MCF 10A (cell line): ENCODE measurements at regions not wholly inside any gene's neighbourhood (a gene's known extent, or its start where the extent isn't known, plus 50 kb on each side); places are given as distances from the start of the nearest gene placed in this dataset.

Experiments used
- BruUV-seq: library from RNA; stranded (reverse); fragments of 400-500 nt; replicated peaks from 2 replicates; lab custom pipeline; 2021; lab: Mats Ljungman, UMichigan
- CTCF ChIA-PET: fragments of 300-600 bp; sonication (Branson Sonifier 250); formaldehyde crosslinking; extraction: SDS; loops from one replicate; lab custom pipeline; 2021; ENCODE audit warnings: antibody characterized with exemption, inconsistent platforms; lab: Yijun Ruan, JAX
- POLR2A ChIA-PET: fragments of 300-600, 350-650 bp; sonication (Branson Sonifier 250); formaldehyde crosslinking; extraction: SDS; loops from one replicate; lab custom pipeline; 2020; ENCODE audit warnings: antibody characterized with exemption, inconsistent platforms; lab: Yijun Ruan, JAX
- DNase-seq: peaks from one replicate; pipeline ENCODE4 v3.0.0-alpha.2; 2018; ENCODE audit not compliant: unreplicated experiment
- H3K27ac Mint-ChIP-seq: one replicate; pipeline ENCODE4 v1.8.0; 2022; ENCODE audit warnings: mild to moderate bottlenecking, low read depth, mixed read lengths; ENCODE audit not compliant: unreplicated experiment
- H3K27me3 Mint-ChIP-seq: one replicate; pipeline ENCODE4 v1.8.0; 2022; ENCODE audit warnings: mixed read lengths; ENCODE audit not compliant: insufficient read depth, unreplicated experiment
- H3K36me3 Mint-ChIP-seq: one replicate; pipeline ENCODE4 v1.8.0; 2022; ENCODE audit warnings: mild to moderate bottlenecking, moderate library complexity, mixed read lengths; ENCODE audit not compliant: insufficient read depth, unreplicated experiment
- H3K4me1 Mint-ChIP-seq: one replicate; pipeline ENCODE4 v1.8.0; 2022; ENCODE audit warnings: mixed read lengths; ENCODE audit not compliant: insufficient read depth, unreplicated experiment
- H3K4me3 Mint-ChIP-seq: one replicate; pipeline ENCODE4 v1.8.0; 2022; ENCODE audit warnings: mild to moderate bottlenecking, moderate library complexity, mixed read lengths; ENCODE audit not compliant: unreplicated experiment
- H3K9me3 Mint-ChIP-seq: one replicate; pipeline ENCODE4 v1.8.0; 2022; ENCODE audit warnings: mixed read lengths; ENCODE audit not compliant: unreplicated experiment
- intact Hi-C: fragments of 100-400 bp; cut with micrococcal nuclease; formaldehyde crosslinking; loops from 2 replicates; pipeline ENCODE4 v1.14.1; 2022
- TF ChIP-seq, protein P1 (sequence below): fragments of 200-600 bp; IDR thresholded peaks from one replicate; pipeline ENCODE4 v1.8.0; 2022; ENCODE audit warnings: antibody characterized with exemption, mild to moderate bottlenecking; ENCODE audit not compliant: unreplicated experiment

DNA sequence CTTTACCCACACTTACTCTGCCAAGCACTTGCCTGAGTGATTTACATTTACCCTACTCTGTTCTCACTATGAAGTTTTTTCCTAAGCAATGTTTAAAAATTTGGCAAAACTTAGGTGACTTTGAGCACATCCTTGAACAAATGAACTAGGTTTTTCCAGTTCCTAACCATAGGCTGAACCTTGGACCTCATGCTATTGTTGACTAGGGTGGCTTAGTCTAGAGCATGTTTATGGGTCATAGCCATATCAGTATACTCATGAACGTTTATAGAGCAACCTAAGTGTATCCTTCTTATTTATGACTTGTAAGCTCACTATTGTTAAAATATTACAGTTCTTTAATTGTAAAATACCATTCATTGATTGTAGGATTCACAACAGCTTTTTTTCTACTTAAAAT lies 85.0 kb upstream of the KRR1 start:
- Mint-ChIP-seq H3K9me3 (no peaks in the 10 kb centered on the region), H3K27me3 (no peaks in the 10 kb centered on the region), H3K36me3 (no peaks in the 10 kb centered on the region), H3K27ac (no peak overlapping the region), H3K4me1 (no peaks in the 10 kb centered on the region), H3K4me3 (no peak overlapping the region)
- intact Hi-C loops = no loop called here
- no TSS peak for BruUV-seq
- CTCF ChIA-PET = interaction anchor here (0.6 to 1.8 kb wide), 5 partner anchors 13 to 483 kb away, joined by 3 to 6 read pairs (median 3); no protein-coding TSS in a partner anchor
- POLR2A ChIA-PET = no interaction called here
- no peak for DNase-seq
- TF ChIP-seq, protein P1, sequence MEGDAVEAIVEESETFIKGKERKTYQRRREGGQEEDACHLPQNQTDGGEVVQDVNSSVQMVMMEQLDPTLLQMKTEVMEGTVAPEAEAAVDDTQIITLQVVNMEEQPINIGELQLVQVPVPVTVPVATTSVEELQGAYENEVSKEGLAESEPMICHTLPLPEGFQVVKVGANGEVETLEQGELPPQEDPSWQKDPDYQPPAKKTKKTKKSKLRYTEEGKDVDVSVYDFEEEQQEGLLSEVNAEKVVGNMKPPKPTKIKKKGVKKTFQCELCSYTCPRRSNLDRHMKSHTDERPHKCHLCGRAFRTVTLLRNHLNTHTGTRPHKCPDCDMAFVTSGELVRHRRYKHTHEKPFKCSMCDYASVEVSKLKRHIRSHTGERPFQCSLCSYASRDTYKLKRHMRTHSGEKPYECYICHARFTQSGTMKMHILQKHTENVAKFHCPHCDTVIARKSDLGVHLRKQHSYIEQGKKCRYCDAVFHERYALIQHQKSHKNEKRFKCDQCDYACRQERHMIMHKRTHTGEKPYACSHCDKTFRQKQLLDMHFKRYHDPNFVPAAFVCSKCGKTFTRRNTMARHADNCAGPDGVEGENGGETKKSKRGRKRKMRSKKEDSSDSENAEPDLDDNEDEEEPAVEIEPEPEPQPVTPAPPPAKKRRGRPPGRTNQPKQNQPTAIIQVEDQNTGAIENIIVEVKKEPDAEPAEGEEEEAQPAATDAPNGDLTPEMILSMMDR = no peak

GRCh38 chr12:75592638-75593335 lies 81.4 kb upstream of the KRR1 start:
- DNase-seq = no peak
- ChIA-PET CTCF (interaction anchor here (0.8 kb wide), 1 partner anchor 65 kb away, joined by 3 read pairs; no protein-coding TSS in a partner anchor), POLR2A (no interaction called here)
- Mint-ChIP-seq H3K36me3 (no peaks in the 10 kb centered on the region), H3K4me1 (no peaks in the 10 kb centered on the region), H3K27me3 (no peaks in the 10 kb centered on the region), H3K9me3 (peaks cover 7% of the 10 kb centered on the region), H3K4me3 (no peak overlapping the region), H3K27ac (no peak overlapping the region)
- TF ChIP-seq, protein P1 = no peak
- BruUV-seq = no TSS peak
- intact Hi-C loops = no loop called here

DNA sequence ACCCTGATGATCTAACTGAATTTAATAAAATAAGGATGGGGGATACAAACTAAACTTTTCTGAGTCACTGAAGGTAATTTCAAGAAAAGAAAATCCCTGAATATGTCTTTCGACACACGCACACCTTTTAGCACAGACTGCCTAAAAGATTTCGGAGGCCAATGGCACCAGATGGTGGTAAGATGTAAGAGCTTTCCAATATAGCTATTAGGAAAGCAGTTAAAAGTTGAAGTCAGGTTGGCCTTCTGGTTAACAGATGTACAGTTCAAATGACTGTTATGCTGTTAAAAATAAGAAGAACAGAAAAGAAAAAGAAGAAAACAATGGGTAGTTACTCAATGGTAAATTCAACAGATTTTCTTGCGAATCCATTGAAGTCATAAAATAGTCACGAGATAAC lies 80.7 kb upstream of the KRR1 start:
- BruUV-seq = no TSS peak
- H3K27ac Mint-ChIP-seq = no peak overlapping the region

DNA sequence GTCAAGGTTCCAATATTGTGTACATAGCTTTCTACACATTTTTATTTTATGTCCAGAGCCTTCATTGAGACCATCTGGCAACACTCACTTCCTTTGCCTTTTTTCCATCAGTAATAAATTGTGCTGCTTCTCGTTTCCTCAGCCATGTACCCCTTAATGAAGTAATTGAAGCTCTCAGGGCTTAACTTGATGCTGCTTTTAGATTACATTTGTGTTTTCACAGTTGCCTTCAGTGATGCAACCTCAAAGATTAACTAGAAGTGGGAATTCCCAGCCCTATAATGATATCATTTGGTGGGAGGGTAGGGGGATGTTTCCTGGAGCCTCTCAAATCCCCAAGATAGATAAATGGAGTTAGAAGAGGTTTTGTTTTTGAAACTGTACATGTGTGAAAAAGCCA lies 80.2 kb upstream of the KRR1 start:
- CTCF ChIA-PET = interaction anchor here (0.7 kb wide), 1 partner anchor 535 kb away, joined by 4 read pairs; no protein-coding TSS in a partner anchor
- no peak overlapping the region for H3K27ac Mint-ChIP-seq
- peaks cover 7% of the 10 kb centered on the region for H3K9me3 Mint-ChIP-seq
- H3K36me3 Mint-ChIP-seq = no peaks in the 10 kb centered on the region
- intact Hi-C loops = no loop called here
- no peaks in the 10 kb centered on the region for H3K27me3 Mint-ChIP-seq
- POLR2A ChIA-PET = no interaction called here
- no peak for DNase-seq
- no peak overlapping the region for H3K4me3 Mint-ChIP-seq
- no TSS peak for BruUV-seq
- no peaks in the 10 kb centered on the region for H3K4me1 Mint-ChIP-seq
- TF ChIP-seq, protein P1 = no peak

More for the DNA sequence above, 80.7 kb upstream of the KRR1 start:
- POLR2A ChIA-PET = no interaction called here
- CTCF ChIA-PET = interaction anchor here (0.6 to 0.8 kb wide), 3 partner anchors 64 to 535 kb away, joined by 3 to 4 read pairs (median 4); no protein-coding TSS in a partner anchor
- Mint-ChIP-seq H3K4me3 (no peak overlapping the region), H3K27me3 (no peaks in the 10 kb centered on the region), H3K9me3 (peaks cover 7% of the 10 kb centered on the region), H3K36me3 (no peaks in the 10 kb centered on the region), H3K4me1 (no peaks in the 10 kb centered on the region)
- TF ChIP-seq, protein P1 = no peak
- no peak for DNase-seq
- intact Hi-C loops = no loop called here
